ENCODE measurements at regions not wholly inside any gene's neighbourhood (a gene's known extent, or its start where the extent isn't known, plus 50 kb on each side); places are given as distances from the start of the nearest gene placed in this dataset.
"Not testable (repeated sequence)": the region's sequence is repeated elsewhere in the genome, so short reads cannot be mapped to it uniquely, and the experiment has no call there.

- peak overlapping the region; percentile 86 for H3K27ac ChIP-seq (ENCODE audit: low read length in 2 of 2)
- POLR2A ChIA-PET; H3K9me3 ChIP-seq (ENCODE audit: control extremely low read depth in 1 of 3, control insufficient read depth in 2 of 3, insufficient read depth in 1 of 3, low read length in 2 of 3); H2AFZ ChIP-seq (ENCODE audit: insufficient read depth, low read depth, low read length, poor library complexity, severe bottlenecking); H3K4me3 ChIP-seq (ENCODE audit: control extremely low read depth in 1 of 5, extremely low read depth in 1 of 5, insufficient read depth in 1 of 5, low read depth in 2 of 5, low read length in 4 of 5); H4K20me1 ChIP-seq (ENCODE audit: control insufficient read depth, insufficient read depth, low read length, poor library complexity, severe bottlenecking); intact Hi-C loops (cut with micrococcal nuclease); H3K79me2 ChIP-seq (ENCODE audit: control insufficient read depth, insufficient read depth, low read length); H3K36me3 ChIP-seq (replicated peaks in 1 of 2; ENCODE audit: control extremely low read depth in 1 of 2, control insufficient read depth in 1 of 2, extremely low read depth in 1 of 2, insufficient read depth in 2 of 2, low read length in 1 of 2); DNase-seq; H3K9ac ChIP-seq (ENCODE audit: low read length); H3K27me3 ChIP-seq (replicated peaks in 1 of 4; ENCODE audit: control extremely low read depth in 1 of 4, control insufficient read depth in 3 of 4, insufficient read depth in 4 of 4, low read length in 3 of 4); H3K27me3 Mint-ChIP-seq; CTCF ChIA-PET; H3K4me2 ChIP-seq (replicated peaks; ENCODE audit: low read depth, low read length, poor library complexity, severe bottlenecking); H3K9me3 Mint-ChIP-seq (ENCODE audit: insufficient read depth): not testable (repeated sequence)
- Mint-ChIP-seq H3K27ac (peak overlapping the region; percentile 83), H3K4me3 (peak overlapping the region; percentile 53), H3K4me1 (peaks cover 18% of the 10 kb centered on the region)
- ATAC-seq (ENCODE audit: low read depth) = peak; percentile 72
- H3K4me1 ChIP-seq (ENCODE audit: control insufficient read depth in 2 of 2, insufficient read depth in 2 of 2, low read length in 2 of 2) = peaks cover 6 to 18% of the 10 kb centered on the region in 2 donors
- WGBS (ENCODE audit: insufficient coverage) = no CpG with 5 or more reads among the region's 13 CpGs
Observed at GRCh38 chr2:87507378-87508348, 240.2 kb upstream of the PLGLB2 start.

GRCh38 chr2:87511195-87511778, 236.6 kb upstream of the PLGLB2 start:
- H2AFZ ChIP-seq (ENCODE audit: insufficient read depth, low read depth, low read length, poor library complexity, severe bottlenecking); H3K9ac ChIP-seq (ENCODE audit: low read length); H3K4me3 Mint-ChIP-seq; DNase-seq; H3K9me3 ChIP-seq (ENCODE audit: control extremely low read depth in 1 of 3, control insufficient read depth in 2 of 3, insufficient read depth in 1 of 3, low read length in 2 of 3); H3K79me2 ChIP-seq (ENCODE audit: control insufficient read depth, insufficient read depth, low read length); POLR2A ChIA-PET; H4K20me1 ChIP-seq (ENCODE audit: control insufficient read depth, insufficient read depth, low read length, poor library complexity, severe bottlenecking); H3K4me3 ChIP-seq (ENCODE audit: control extremely low read depth in 1 of 5, extremely low read depth in 1 of 5, insufficient read depth in 1 of 5, low read depth in 2 of 5, low read length in 4 of 5); CTCF ChIA-PET; H3K27me3 Mint-ChIP-seq; H3K9me3 Mint-ChIP-seq (ENCODE audit: insufficient read depth); intact Hi-C loops (cut with micrococcal nuclease); ATAC-seq (ENCODE audit: low read depth); H3K27me3 ChIP-seq (replicated peaks in 1 of 4; ENCODE audit: control extremely low read depth in 1 of 4, control insufficient read depth in 3 of 4, insufficient read depth in 4 of 4, low read length in 3 of 4); H3K4me2 ChIP-seq (replicated peaks; ENCODE audit: low read depth, low read length, poor library complexity, severe bottlenecking); H3K36me3 ChIP-seq (replicated peaks in 1 of 2; ENCODE audit: control extremely low read depth in 1 of 2, control insufficient read depth in 1 of 2, extremely low read depth in 1 of 2, insufficient read depth in 2 of 2, low read length in 1 of 2): not testable (repeated sequence)
- peak overlapping the region; percentile 88 for H3K27ac Mint-ChIP-seq
- no CpG with 5 or more reads among the region's 8 CpGs for WGBS (ENCODE audit: insufficient coverage)
- Histone ChIP-seq H3K27ac (ENCODE audit: low read length in 2 of 2) (peak overlapping the region in 1 of 2 donors; percentile 43), H3K4me1 (ENCODE audit: control insufficient read depth in 2 of 2, insufficient read depth in 2 of 2, low read length in 2 of 2) (peaks cover 10 to 29% of the 10 kb centered on the region in 2 donors)
- peaks cover 25% of the 10 kb centered on the region for H3K4me1 Mint-ChIP-seq

GRCh38 chr2:87512864-87513530, 234.9 kb upstream of the PLGLB2 start:
- Histone ChIP-seq H3K27ac (ENCODE audit: low read length in 2 of 2) (peak overlapping the region; percentile 36 to 47), H3K4me1 (ENCODE audit: control insufficient read depth in 2 of 2, insufficient read depth in 2 of 2, low read length in 2 of 2) (peaks cover 19 to 39% of the 10 kb centered on the region in 2 donors)
- H4K20me1 ChIP-seq (ENCODE audit: control insufficient read depth, insufficient read depth, low read length, poor library complexity, severe bottlenecking); H3K27me3 ChIP-seq (replicated peaks in 1 of 4; ENCODE audit: control extremely low read depth in 1 of 4, control insufficient read depth in 3 of 4, insufficient read depth in 4 of 4, low read length in 3 of 4); H3K4me3 ChIP-seq (ENCODE audit: control extremely low read depth in 1 of 5, extremely low read depth in 1 of 5, insufficient read depth in 1 of 5, low read depth in 2 of 5, low read length in 4 of 5); POLR2A ChIA-PET; H3K9me3 ChIP-seq (ENCODE audit: control extremely low read depth in 1 of 3, control insufficient read depth in 2 of 3, insufficient read depth in 1 of 3, low read length in 2 of 3); H3K9ac ChIP-seq (ENCODE audit: low read length); H3K4me3 Mint-ChIP-seq; H3K9me3 Mint-ChIP-seq (ENCODE audit: insufficient read depth); CTCF ChIA-PET; H2AFZ ChIP-seq (ENCODE audit: insufficient read depth, low read depth, low read length, poor library complexity, severe bottlenecking); H3K27me3 Mint-ChIP-seq; H3K36me3 ChIP-seq (replicated peaks in 1 of 2; ENCODE audit: control extremely low read depth in 1 of 2, control insufficient read depth in 1 of 2, extremely low read depth in 1 of 2, insufficient read depth in 2 of 2, low read length in 1 of 2); intact Hi-C loops (cut with micrococcal nuclease); H3K79me2 ChIP-seq (ENCODE audit: control insufficient read depth, insufficient read depth, low read length); H3K4me2 ChIP-seq (replicated peaks; ENCODE audit: low read depth, low read length, poor library complexity, severe bottlenecking): not testable (repeated sequence)
- Mint-ChIP-seq H3K4me1 (peaks cover 27% of the 10 kb centered on the region), H3K27ac (peak overlapping the region; percentile 41)
- WGBS (ENCODE audit: insufficient coverage) = no CpG with 5 or more reads among the region's 6 CpGs
- ATAC-seq (ENCODE audit: low read depth) = peak; percentile 5
- DNase-seq = peak; percentile 1
